G401 (cell line): ENCODE measurements at regions not wholly inside any gene's neighbourhood (a gene's known extent, or its start where the extent isn't known, plus 50 kb on each side); places are given as distances from the start of the nearest gene placed in this dataset.

Experiments
- DNase-seq: peaks from one replicate; pipeline ENCODE4 v3.0.0-alpha.2; 2015; ENCODE audit warnings: low spot score
- in situ Hi-C: cut with HindIII; loops from 2 replicates; pipeline ENCODE4 v1.10.0; 2016; ENCODE audit warnings: low sequenced_read_pairs, mixed read lengths

GRCh38 chr5:73395256-73395655 lies 53.3 kb downstream of the FOXD1 start:
- in situ Hi-C loops: no loop called here
- DNase-seq: no peak

- DNase-seq: no peak
- in situ Hi-C loops: no loop called here
Observed at GRCh38 chr5:73394610-73395009, 54.0 kb downstream of the FOXD1 start.

- in situ Hi-C loops: no loop called here
- no peak for DNase-seq
Observed at GRCh38 chr5:73393611-73394489, 54.7 kb downstream of the FOXD1 start.

GRCh38 chr5:73392775-73393174 lies 55.8 kb downstream of the FOXD1 start:
- DNase-seq: no peak
- in situ Hi-C loops: no loop called here

GRCh38 chr5:73391441-73391881 lies 57.1 kb downstream of the FOXD1 start:
- no peak for DNase-seq
- in situ Hi-C loops: no loop called here

- DNase-seq: no peak
- in situ Hi-C loops: no loop called here
Observed at GRCh38 chr5:73390972-73391371, 57.6 kb downstream of the FOXD1 start.

- DNase-seq: no peak
- in situ Hi-C loops: no loop called here
Observed at GRCh38 chr5:73388740-73389139, 59.8 kb downstream of the FOXD1 start.

- in situ Hi-C loops: no loop called here
- DNase-seq: no peak
Observed at GRCh38 chr5:73388306-73388684, 60.3 kb downstream of the FOXD1 start.

GRCh38 chr5:73387601-73388305 lies 60.8 kb downstream of the FOXD1 start:
- in situ Hi-C loops: no loop called here
- no peak for DNase-seq

- no peak for DNase-seq
- in situ Hi-C loops: no loop called here
Observed at GRCh38 chr5:73387149-73387591, 61.4 kb downstream of the FOXD1 start.

GRCh38 chr5:73384861-73385260 lies 63.7 kb downstream of the FOXD1 start:
- no peak for DNase-seq
- in situ Hi-C loops: no loop called here

- DNase-seq: no peak
- in situ Hi-C loops: no loop called here
Observed at GRCh38 chr5:73382401-73382740, 66.2 kb downstream of the FOXD1 start.

GRCh38 chr5:73381590-73382400 lies 66.8 kb downstream of the FOXD1 start:
- DNase-seq: no peak
- in situ Hi-C loops: no loop called here

- in situ Hi-C loops: no loop called here
- no peak for DNase-seq
Observed at GRCh38 chr5:73380710-73381589, 67.6 kb downstream of the FOXD1 start.

- no peak for DNase-seq
- in situ Hi-C loops: no loop called here
Observed at GRCh38 chr5:73380041-73380440, 68.5 kb downstream of the FOXD1 start.

- in situ Hi-C loops: no loop called here
Observed at GRCh38 chr5:73379435-73379834, 69.1 kb downstream of the FOXD1 start.

GRCh38 chr5:73378765-73379164 lies 69.8 kb downstream of the FOXD1 start:
- no peak for DNase-seq
- in situ Hi-C loops: no loop called here

More at GRCh38 chr5:73379435-73379834, 69.1 kb downstream of the FOXD1 start:
- DNase-seq: no peak

GRCh38 chr5:73378070-73378469 lies 70.5 kb downstream of the FOXD1 start:
- no peak for DNase-seq
- in situ Hi-C loops: no loop called here

- in situ Hi-C loops: no loop called here
- DNase-seq: no peak
Observed at GRCh38 chr5:73376618-73377170, 71.9 kb downstream of the FOXD1 start.
